B cell (primary cell): ENCODE measurements at regions not wholly inside any gene's neighbourhood (a gene's known extent, or its start where the extent isn't known, plus 50 kb on each side); places are given as distances from the start of the nearest gene placed in this dataset.

Experiments used
- ATAC-seq: fragments of 200-7000 bp; cut with Tn5 transposase; one replicate; pipeline ENCODE4 v1.10.0; 2021; ENCODE audit warnings: low read depth, mild to moderate bottlenecking, moderate number of reproducible peaks, moderate library complexity
- CTCF ChIA-PET: fragments of 350-600 bp; sonication (Branson Sonifier 250); formaldehyde crosslinking; loops from one replicate; lab custom pipeline; 2021; ENCODE audit warnings: antibody characterized with exemption, inconsistent platforms; lab: Charles Lee
- POLR2A ChIA-PET: fragments of 350-600 bp; sonication (Branson Sonifier 250); formaldehyde crosslinking; loops from one replicate; lab custom pipeline; 2021; ENCODE audit warnings: antibody characterized with exemption; lab: Charles Lee
- DNase-seq: peaks from one replicate; pipeline ENCODE4 v3.0.0; 2013
- H2AFZ ChIP-seq: 2 replicates; pipeline ENCODE4 v1.6.1; 2012; ENCODE audit warnings: mild to moderate bottlenecking, low read depth, low read length; ENCODE audit not compliant: insufficient read depth, poor library complexity, severe bottlenecking
- H3K27ac ChIP-seq, 2 donors: 1 replicate in 1 of 2; 2 replicates in 1 of 2; pipeline ENCODE4 v1.5.1; 2012 to 2013; ENCODE audit warnings: low read length in 2 of 2, mild to moderate bottlenecking in 2 of 2, moderate library complexity in 1 of 2
- H3K27me3 ChIP-seq, 4 experiments: fragments of 200-600 bp in 1 of 4; sonication (generic) in 1 of 4; replicated peaks in 1 of 4; 1 replicate in 2 of 4; 2 replicates in 2 of 4; pipeline versions ENCODE4 v1.6.1 to v1.7.0; 2013 to 2016; ENCODE audit warnings: low read length in 3 of 4, mild to moderate bottlenecking in 2 of 4, mixed read lengths in 1 of 4, moderate library complexity in 1 of 4; ENCODE audit not compliant: insufficient read depth in 4 of 4, control insufficient read depth in 3 of 4; ENCODE audit errors: control extremely low read depth in 1 of 4
- H3K36me3 ChIP-seq, 2 experiments: replicated peaks in 1 of 2; 1 replicate in 1 of 2; 2 replicates in 1 of 2; pipeline versions ENCODE4 v1.6.1 to v1.7.1; 2013; ENCODE audit warnings: low read length in 1 of 2; ENCODE audit not compliant: insufficient read depth in 2 of 2, control insufficient read depth in 1 of 2; ENCODE audit errors: control extremely low read depth in 1 of 2, extremely low read depth in 1 of 2
- H3K4me1 ChIP-seq, 2 donors: fragments of 200-600 bp in 1 of 2; sonication (generic) in 1 of 2; 1 replicate in 1 of 2; 2 replicates in 1 of 2; pipeline versions ENCODE4 v1.5.1 to v1.6.1; 2013 to 2017; ENCODE audit warnings: low read length in 2 of 2; ENCODE audit not compliant: control insufficient read depth in 2 of 2, insufficient read depth in 2 of 2
- H3K4me2 ChIP-seq: replicated peaks from 2 replicates; pipeline ENCODE3; 2012; ENCODE audit warnings: mild to moderate bottlenecking, low read depth, low read length; ENCODE audit not compliant: poor library complexity, severe bottlenecking
- H3K4me3 ChIP-seq, 5 experiments: fragments of 200-600 bp in 1 of 5; sonication (generic) in 1 of 5; 1 replicate in 3 of 5; 2 replicates in 2 of 5; pipeline versions ENCODE4 v1.5.1 to v1.7.0; 2011 to 2016; ENCODE audit warnings: low read length in 4 of 5, mild to moderate bottlenecking in 4 of 5, low read depth in 2 of 5, control low read depth in 1 of 5, moderate library complexity in 1 of 5; ENCODE audit not compliant: insufficient read depth in 1 of 5; ENCODE audit errors: control extremely low read depth in 1 of 5, extremely low read depth in 1 of 5
- H3K79me2 ChIP-seq: fragments of 200-600 bp; sonication (generic); one replicate; pipeline ENCODE4 v1.6.0; 2016; ENCODE audit warnings: low read length; ENCODE audit not compliant: control insufficient read depth, insufficient read depth
- H3K9ac ChIP-seq: fragments of 200-600 bp; sonication (generic); 2 replicates; pipeline ENCODE4 v1.6.1; 2017; ENCODE audit warnings: mild to moderate bottlenecking, low read length, moderate library complexity
- H3K9me3 ChIP-seq, 3 donors: one replicate each; pipeline versions ENCODE4 v1.6.1 to v1.7.1; 2013; ENCODE audit warnings: low read length in 2 of 3; ENCODE audit not compliant: control insufficient read depth in 2 of 3, insufficient read depth in 1 of 3; ENCODE audit errors: control extremely low read depth in 1 of 3
- H4K20me1 ChIP-seq: 2 replicates; pipeline ENCODE4 v1.6.0; 2012; ENCODE audit warnings: mild to moderate bottlenecking, low read length; ENCODE audit not compliant: insufficient read depth, control insufficient read depth, poor library complexity, severe bottlenecking
- H3K27ac Mint-ChIP-seq: one replicate; pipeline ENCODE4 v1.8.0; 2021; ENCODE audit warnings: mixed read lengths
- H3K27me3 Mint-ChIP-seq: one replicate; pipeline ENCODE4 v1.8.0; 2021; ENCODE audit warnings: mixed read lengths
- H3K4me1 Mint-ChIP-seq: one replicate; pipeline ENCODE4 v1.8.0; 2021; ENCODE audit warnings: mixed read lengths
- H3K4me3 Mint-ChIP-seq: one replicate; pipeline ENCODE4 v1.8.0; 2021; ENCODE audit warnings: mixed read lengths
- H3K9me3 Mint-ChIP-seq: one replicate; pipeline ENCODE4 v1.8.0; 2022; ENCODE audit warnings: mixed read lengths; ENCODE audit not compliant: insufficient read depth
- CTCF ChIP-seq: fragments of 200-600 bp; IDR thresholded peaks from one replicate; pipeline ENCODE4 v1.8.0; 2022; ENCODE audit warnings: antibody characterized with exemption, mild to moderate bottlenecking
- EZH2 ChIP-seq: IDR thresholded peaks from 2 replicates; pipeline ENCODE4 v1.6.1; 2012; ENCODE audit warnings: borderline replicate concordance, low read depth, mild to moderate bottlenecking, moderate library complexity, low read length; ENCODE audit not compliant: insufficient read depth, poor library complexity, severe bottlenecking
- WGBS: methylation state at CpG from one replicate; pipeline ENCODE4 v1.1.5; 2013; ENCODE audit warnings: missing lambda C conversion rate; ENCODE audit not compliant: insufficient coverage; 5-methylcytosine and 5-hydroxymethylcytosine counted together
- intact Hi-C: fragments of 100-400 bp; cut with micrococcal nuclease; formaldehyde crosslinking; loops from one replicate; pipeline ENCODE4 v1.10.0; 2022

DNA sequence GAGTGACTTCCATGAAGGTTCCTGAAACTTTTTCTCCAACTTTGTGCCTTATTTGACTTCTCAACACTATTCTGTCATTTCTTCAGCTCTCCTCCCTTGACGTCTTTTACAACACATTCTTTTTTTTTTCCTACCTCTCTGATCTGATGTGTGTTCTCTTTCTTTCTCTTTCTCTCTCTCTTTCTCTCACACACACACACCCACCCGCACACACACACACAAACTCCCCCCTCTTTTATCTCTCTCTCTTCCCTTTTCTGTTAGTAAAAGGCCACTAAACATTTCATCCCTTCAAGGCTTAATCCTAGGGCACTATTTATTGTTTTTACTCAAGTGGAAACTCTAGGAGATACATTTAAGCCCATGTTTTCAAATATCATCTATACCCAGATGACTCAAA lies 107.8 kb upstream of the CNTNAP5 start:
- no peaks in the 10 kb centered on the region for H3K4me1 Mint-ChIP-seq
- no peak overlapping the region for H3K27ac Mint-ChIP-seq
- H3K4me3 ChIP-seq = no peak overlapping the region
- intact Hi-C loops = no loop called here
- H3K9ac ChIP-seq = no peak overlapping the region
- H3K79me2 ChIP-seq = no peaks in the 10 kb centered on the region
- ChIA-PET POLR2A (no interaction called here), CTCF (no interaction called here)
- 0% methylated on average over 2 of the region's 2 CpGs for WGBS
- no peak for ATAC-seq
- H3K4me1 ChIP-seq = no peaks in the 10 kb centered on the region
- TF ChIP-seq EZH2 = no peak
- H3K4me3 Mint-ChIP-seq = no peak overlapping the region
- H3K27me3 ChIP-seq = no peaks in the 10 kb centered on the region
- DNase-seq = no peak
- no peaks in the 10 kb centered on the region for H4K20me1 ChIP-seq
- H3K9me3 ChIP-seq = no peaks in the 10 kb centered on the region
- no peaks in the 10 kb centered on the region for H3K36me3 ChIP-seq
- no peak overlapping the region for H2AFZ ChIP-seq
- H3K4me2 ChIP-seq = no peak overlapping the region
- no peak overlapping the region for H3K27ac ChIP-seq
- peaks cover 2% of the 10 kb centered on the region for H3K9me3 Mint-ChIP-seq
- H3K27me3 Mint-ChIP-seq = no peaks in the 10 kb centered on the region

GRCh38 chr2:123928358-123928757 lies 96.7 kb upstream of the CNTNAP5 start:
- 0% methylated on average over 1 of the region's 2 CpGs for WGBS
- intact Hi-C loops = no loop called here

More at GRCh38 chr2:123928358-123928757, 96.7 kb upstream of the CNTNAP5 start:
- Histone ChIP-seq H3K4me2 (no peak overlapping the region), H3K27me3 (no peaks in the 10 kb centered on the region), H3K9ac (no peak overlapping the region), H3K27ac (no peak overlapping the region), H3K4me1 (no peaks in the 10 kb centered on the region), H3K36me3 (no peaks in the 10 kb centered on the region), H2AFZ (no peak overlapping the region), H3K9me3 (peaks cover 0 to 2% (median 1%) of the 10 kb centered on the region in 3 donors), H4K20me1 (no peaks in the 10 kb centered on the region), H3K79me2 (no peaks in the 10 kb centered on the region), H3K4me3 (no peak overlapping the region)
- no peak for ATAC-seq
- Mint-ChIP-seq H3K27ac (no peak overlapping the region), H3K27me3 (no peaks in the 10 kb centered on the region), H3K9me3 (peaks cover 8% of the 10 kb centered on the region), H3K4me3 (no peak overlapping the region), H3K4me1 (no peaks in the 10 kb centered on the region)
- no peak for TF ChIP-seq EZH2
- TF ChIP-seq CTCF = no peak
- POLR2A ChIA-PET = no interaction called here
- no peak for DNase-seq
- CTCF ChIA-PET = interaction anchor here (0.6 kb wide), 1 partner anchor 59 kb away, joined by 6 read pairs; no protein-coding TSS in a partner anchor
